Suprapubic skin (tissue), 4 donors: ENCODE measurements at regions not wholly inside any gene's neighbourhood (a gene's known extent, or its start where the extent isn't known, plus 50 kb on each side); places are given as distances from the start of the nearest gene placed in this dataset.

Experiments
- EP300 ChIP-seq: sonication (generic); formaldehyde crosslinking; IDR thresholded peaks from one replicate; pipeline ENCODE4 v1.6.1; 2017; ENCODE audit warnings: antibody characterized with exemption
- POLR2AphosphoS5 ChIP-seq, 3 donors: sonication (generic); formaldehyde crosslinking; IDR thresholded peaks; one replicate each; pipeline ENCODE4 v1.6.1; 2017; ENCODE audit warnings: antibody characterized with exemption in 3 of 3
- TF ChIP-seq, protein P1 (sequence below), 2 donors: fragments of 200-600 bp in 1 of 2; fragments of 450-650 bp in 1 of 2; sonication (generic) in 1 of 2; IDR thresholded peaks; one replicate each; pipeline ENCODE4 v1.5.1; 2016 to 2019; ENCODE audit warnings: antibody characterized with exemption in 2 of 2, mild to moderate bottlenecking in 1 of 2, moderate library complexity in 1 of 2

- TF ChIP-seq, protein P1, sequence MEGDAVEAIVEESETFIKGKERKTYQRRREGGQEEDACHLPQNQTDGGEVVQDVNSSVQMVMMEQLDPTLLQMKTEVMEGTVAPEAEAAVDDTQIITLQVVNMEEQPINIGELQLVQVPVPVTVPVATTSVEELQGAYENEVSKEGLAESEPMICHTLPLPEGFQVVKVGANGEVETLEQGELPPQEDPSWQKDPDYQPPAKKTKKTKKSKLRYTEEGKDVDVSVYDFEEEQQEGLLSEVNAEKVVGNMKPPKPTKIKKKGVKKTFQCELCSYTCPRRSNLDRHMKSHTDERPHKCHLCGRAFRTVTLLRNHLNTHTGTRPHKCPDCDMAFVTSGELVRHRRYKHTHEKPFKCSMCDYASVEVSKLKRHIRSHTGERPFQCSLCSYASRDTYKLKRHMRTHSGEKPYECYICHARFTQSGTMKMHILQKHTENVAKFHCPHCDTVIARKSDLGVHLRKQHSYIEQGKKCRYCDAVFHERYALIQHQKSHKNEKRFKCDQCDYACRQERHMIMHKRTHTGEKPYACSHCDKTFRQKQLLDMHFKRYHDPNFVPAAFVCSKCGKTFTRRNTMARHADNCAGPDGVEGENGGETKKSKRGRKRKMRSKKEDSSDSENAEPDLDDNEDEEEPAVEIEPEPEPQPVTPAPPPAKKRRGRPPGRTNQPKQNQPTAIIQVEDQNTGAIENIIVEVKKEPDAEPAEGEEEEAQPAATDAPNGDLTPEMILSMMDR (IDR thresholded peaks at IDR 0.05), result no peak
- TF ChIP-seq POLR2AphosphoS5 (IDR thresholded peaks at IDR 0.05), result no peak
- TF ChIP-seq EP300, result no peak
Measured at GRCh38 chr16:72626623-72627022, 421.3 kb downstream of the ZFHX3 start.
